ENCODE measurements at regions not wholly inside any gene's neighbourhood (a gene's known extent, or its start where the extent isn't known, plus 50 kb on each side); places are given as distances from the start of the nearest gene placed in this dataset.

DNA sequence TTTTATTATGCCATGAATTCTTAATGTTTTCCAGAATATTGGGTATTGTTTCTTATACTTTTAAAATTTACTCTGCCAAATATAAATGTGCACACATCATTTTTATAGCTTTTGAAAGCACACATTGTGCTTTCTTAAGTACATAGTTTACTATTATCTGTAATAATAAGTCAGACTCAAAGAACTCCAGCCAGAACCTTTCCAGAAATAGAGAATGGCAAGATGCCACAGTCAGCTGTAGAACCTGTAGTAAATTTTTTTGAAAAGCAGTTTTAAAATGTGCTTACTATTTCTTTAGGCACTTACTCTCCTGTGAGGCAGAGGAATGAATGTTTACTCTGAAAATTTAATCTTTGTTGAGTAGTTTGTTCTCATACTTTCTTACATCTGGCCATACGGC is 1287.1 kb downstream of the PCDH9 start:
- TF ChIP-seq, protein P1, sequence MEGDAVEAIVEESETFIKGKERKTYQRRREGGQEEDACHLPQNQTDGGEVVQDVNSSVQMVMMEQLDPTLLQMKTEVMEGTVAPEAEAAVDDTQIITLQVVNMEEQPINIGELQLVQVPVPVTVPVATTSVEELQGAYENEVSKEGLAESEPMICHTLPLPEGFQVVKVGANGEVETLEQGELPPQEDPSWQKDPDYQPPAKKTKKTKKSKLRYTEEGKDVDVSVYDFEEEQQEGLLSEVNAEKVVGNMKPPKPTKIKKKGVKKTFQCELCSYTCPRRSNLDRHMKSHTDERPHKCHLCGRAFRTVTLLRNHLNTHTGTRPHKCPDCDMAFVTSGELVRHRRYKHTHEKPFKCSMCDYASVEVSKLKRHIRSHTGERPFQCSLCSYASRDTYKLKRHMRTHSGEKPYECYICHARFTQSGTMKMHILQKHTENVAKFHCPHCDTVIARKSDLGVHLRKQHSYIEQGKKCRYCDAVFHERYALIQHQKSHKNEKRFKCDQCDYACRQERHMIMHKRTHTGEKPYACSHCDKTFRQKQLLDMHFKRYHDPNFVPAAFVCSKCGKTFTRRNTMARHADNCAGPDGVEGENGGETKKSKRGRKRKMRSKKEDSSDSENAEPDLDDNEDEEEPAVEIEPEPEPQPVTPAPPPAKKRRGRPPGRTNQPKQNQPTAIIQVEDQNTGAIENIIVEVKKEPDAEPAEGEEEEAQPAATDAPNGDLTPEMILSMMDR (IDR thresholded peaks at IDR 0.05; ENCODE audit: extremely low read depth in 1 of 2, insufficient read depth in 1 of 2, low read depth in 1 of 2, low read length in 2 of 2): no peak
- no peak for TF ChIP-seq EZH2 (IDR thresholded peaks at IDR 0.05; ENCODE audit: borderline replicate concordance, low read depth, low read length, severe bottlenecking)
- TF ChIP-seq POLR2A (IDR thresholded peaks at IDR 0.05; ENCODE audit: low read depth, low read length): no peak
- no peak for TF ChIP-seq POLR2AphosphoS5 (IDR thresholded peaks at IDR 0.05; ENCODE audit: insufficient read depth, low read depth, low read length)
- TF ChIP-seq MYC (IDR thresholded peaks at IDR 0.05; ENCODE audit: low read depth, low read length): no peak
- TF ChIP-seq JUN (IDR thresholded peaks at IDR 0.05; ENCODE audit: borderline replicate concordance, insufficient read depth, insufficient read length, low read depth): no peak
- TF ChIP-seq, protein P2, sequence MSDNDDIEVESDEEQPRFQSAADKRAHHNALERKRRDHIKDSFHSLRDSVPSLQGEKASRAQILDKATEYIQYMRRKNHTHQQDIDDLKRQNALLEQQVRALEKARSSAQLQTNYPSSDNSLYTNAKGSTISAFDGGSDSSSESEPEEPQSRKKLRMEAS (IDR thresholded peaks at IDR 0.05; ENCODE audit: insufficient read depth, insufficient read length): no peak

All from endothelial cell of umbilical vein (primary cell).